HG02763 (cell line): ENCODE measurements at regions not wholly inside any gene's neighbourhood (a gene's known extent, or its start where the extent isn't known, plus 50 kb on each side); places are given as distances from the start of the nearest gene placed in this dataset.

Source experiments
- ATAC-seq: cut with Tn5 transposase; IDR thresholded peaks from one replicate; pipeline ENCODE4 v1.9.1; 2021; ENCODE audit warnings: mild to moderate bottlenecking, moderate library complexity; ENCODE audit not compliant: unreplicated experiment

DNA sequence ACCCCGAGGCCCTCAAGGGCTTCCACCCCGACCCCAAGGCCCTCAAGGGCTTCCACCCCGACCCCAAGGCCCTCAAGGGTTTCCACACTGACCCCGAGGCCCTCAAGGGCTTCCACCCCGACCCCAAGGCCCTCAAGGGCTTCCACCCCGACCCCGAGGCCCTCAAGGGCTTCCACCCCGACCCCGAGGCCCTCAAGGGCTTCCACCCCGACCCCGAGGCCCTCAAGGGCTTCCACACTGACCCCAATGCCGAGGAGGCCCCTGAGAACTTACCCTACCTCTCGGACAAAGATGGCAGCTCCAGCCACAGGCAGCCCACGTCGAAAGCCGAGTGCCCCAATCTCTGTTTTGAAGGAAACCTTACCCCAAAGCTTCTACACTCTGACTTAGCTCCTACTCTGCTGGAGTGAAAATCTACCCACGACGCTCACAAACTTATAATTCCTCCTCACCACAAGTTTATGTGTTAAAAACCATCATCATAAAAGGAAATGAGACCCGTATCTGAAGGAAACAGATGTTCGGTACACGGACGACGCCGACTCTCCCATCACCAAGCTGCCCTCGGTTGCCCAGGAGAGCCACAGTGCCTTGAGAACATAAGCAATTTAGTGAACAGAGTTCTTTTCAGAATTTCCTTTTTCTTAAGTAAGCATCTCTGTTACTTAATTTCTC is 61.2 kb upstream of the RPH3AL start:
- no peak for ATAC-seq

DNA sequence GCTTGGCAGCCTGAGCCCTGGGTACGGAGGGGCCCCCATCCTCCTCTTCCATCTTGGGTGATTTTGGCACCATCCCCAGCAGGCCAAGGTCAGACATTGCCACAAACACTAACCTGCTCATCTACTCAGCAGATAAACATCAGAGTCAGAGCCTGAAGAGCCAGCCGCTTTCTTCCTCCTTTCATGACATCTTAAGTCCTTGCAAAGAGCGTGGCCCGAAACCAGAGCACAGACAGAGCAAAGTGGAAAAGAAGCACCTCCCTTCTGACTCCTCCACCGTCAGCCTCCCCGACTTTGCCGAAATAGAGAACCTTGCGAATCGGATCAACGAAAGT is 60.4 kb upstream of the RPH3AL start:
- no peak for ATAC-seq

DNA sequence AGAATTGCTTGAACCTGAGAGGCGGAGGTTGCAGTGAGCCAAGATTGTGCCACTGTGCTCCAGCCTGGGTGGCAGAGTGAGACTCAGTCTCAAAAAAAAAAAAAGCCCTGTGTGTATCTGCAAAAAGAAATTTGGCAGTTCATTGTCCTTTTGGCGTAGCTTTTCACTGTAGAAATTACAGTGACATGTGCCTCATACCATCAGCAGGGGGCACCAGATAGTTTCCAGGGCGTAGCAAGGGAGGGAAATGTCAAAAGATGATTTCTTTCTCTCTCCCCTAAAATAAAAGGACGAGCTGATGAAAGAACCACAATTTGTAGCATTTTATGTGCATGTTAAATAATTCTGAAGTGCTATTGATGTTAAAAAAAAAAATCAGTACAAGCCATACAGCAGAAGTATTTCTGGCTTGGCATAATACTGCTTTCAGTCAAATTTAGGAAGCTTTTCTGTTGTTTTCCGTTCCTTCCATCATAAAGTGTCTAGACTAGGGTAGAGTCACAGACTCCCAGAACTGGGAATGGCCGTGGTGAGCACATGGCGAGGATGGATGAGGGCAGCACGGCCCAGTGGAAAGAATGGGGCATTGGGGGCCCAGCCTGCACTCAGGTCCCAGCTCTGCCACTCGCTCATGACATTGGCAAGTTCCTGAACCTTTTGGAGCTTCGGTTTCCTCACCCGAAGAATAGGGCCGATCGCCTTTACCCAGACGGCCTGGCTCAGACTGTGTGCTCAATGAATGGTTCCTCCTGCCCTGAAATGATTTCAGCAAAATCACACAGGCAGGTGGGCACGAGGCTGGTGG is 59.8 kb upstream of the RPH3AL start:
- ATAC-seq: no peak

GRCh38 chr17:411421-412120 is 59.0 kb upstream of the RPH3AL start:
- no peak for ATAC-seq

GRCh38 chr17:410543-411401 is 58.2 kb upstream of the RPH3AL start:
- no peak for ATAC-seq

GRCh38 chr17:409848-410542 is 57.4 kb upstream of the RPH3AL start:
- ATAC-seq: peak; percentile 90

- ATAC-seq: no peak
Measured at GRCh38 chr17:409308-409847, 56.8 kb upstream of the RPH3AL start.

- ATAC-seq: no peak
Measured at GRCh38 chr17:404703-405102, 52.1 kb upstream of the RPH3AL start.
